ENCODE measurements at regions not wholly inside any gene's neighbourhood (a gene's known extent, or its start where the extent isn't known, plus 50 kb on each side); places are given as distances from the start of the nearest gene placed in this dataset.

GRCh38 chr2:71757351-71757750, 304.0 kb downstream of the DYSF start:
- TF ChIP-seq, protein P1, sequence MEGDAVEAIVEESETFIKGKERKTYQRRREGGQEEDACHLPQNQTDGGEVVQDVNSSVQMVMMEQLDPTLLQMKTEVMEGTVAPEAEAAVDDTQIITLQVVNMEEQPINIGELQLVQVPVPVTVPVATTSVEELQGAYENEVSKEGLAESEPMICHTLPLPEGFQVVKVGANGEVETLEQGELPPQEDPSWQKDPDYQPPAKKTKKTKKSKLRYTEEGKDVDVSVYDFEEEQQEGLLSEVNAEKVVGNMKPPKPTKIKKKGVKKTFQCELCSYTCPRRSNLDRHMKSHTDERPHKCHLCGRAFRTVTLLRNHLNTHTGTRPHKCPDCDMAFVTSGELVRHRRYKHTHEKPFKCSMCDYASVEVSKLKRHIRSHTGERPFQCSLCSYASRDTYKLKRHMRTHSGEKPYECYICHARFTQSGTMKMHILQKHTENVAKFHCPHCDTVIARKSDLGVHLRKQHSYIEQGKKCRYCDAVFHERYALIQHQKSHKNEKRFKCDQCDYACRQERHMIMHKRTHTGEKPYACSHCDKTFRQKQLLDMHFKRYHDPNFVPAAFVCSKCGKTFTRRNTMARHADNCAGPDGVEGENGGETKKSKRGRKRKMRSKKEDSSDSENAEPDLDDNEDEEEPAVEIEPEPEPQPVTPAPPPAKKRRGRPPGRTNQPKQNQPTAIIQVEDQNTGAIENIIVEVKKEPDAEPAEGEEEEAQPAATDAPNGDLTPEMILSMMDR (IDR thresholded peaks at IDR 0.05; ENCODE audit: poor library complexity, severe bottlenecking) = no peak
- TF ChIP-seq SMC3 (conservative IDR thresholded peaks at IDR 0.05; ENCODE audit: poor library complexity) (no peak), TAF1 (IDR thresholded peaks at IDR 0.05; ENCODE audit: low read depth) (no peak)

Data from neural cell (in vitro differentiated cells).